Activated CD4-positive, alpha-beta T cell treated with anti-CD3 and anti-CD28 coated beads, Interleukin-2, amount 50 U/mL, for 24 hours (primary cell): ENCODE measurements at regions not wholly inside any gene's neighbourhood (a gene's known extent, or its start where the extent isn't known, plus 50 kb on each side); places are given as distances from the start of the nearest gene placed in this dataset.

ENCODE experiments used
- DNase-seq, 2 donors: peaks; one replicate each; pipeline ENCODE4 v3.0.0-alpha.2; 2020; ENCODE audit warnings: low read depth in 1 of 2, low spot score in 1 of 2

DNA sequence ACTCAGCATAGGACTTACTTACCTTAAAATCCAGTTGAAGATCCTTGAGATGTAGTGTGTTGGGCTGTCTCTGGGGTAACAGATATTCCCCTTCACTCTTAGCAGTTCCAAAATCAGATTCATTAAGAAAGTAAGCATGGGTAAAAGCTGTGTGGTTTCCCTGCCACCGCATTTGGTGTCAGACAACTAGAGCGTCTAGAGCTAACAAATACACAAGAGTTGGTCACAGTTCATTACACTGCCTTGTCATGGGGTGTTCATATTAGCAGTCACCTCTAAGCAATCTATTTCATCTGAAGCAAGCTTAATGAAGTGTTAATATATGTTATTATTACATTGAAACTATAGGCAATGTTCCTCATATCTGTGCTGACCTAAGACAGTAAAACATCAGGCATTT is 342.8 kb downstream of the PPARGC1A start:
- DNase-seq, result no peak

- DNase-seq, result no peak
These were observed 349.8 kb downstream of the PPARGC1A start for GRCh38 chr4:23539969-23540569.

DNA sequence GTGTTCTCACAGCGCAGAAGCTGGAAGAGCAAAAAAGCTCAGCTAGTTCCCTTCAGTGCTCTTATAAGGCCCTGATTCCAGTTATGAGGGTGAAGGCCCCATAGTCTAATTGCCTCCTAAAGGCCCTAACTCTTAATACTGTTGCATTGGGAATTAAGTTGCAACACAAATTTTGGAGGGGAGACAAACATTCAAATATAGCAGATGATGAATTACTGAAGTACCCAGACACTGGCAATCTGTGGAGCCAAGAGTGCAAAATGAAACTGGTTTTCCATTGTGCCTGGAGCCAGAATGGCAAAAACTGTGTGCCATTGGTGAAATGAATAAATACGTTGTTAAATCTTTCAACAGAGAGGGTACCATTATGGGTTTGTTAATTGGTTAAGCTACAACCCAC is 356.0 kb downstream of the PPARGC1A start:
- no peak for DNase-seq

- no peak for DNase-seq
These were observed 373.1 kb downstream of the PPARGC1A start for GRCh38 chr4:23516716-23517115.

DNA sequence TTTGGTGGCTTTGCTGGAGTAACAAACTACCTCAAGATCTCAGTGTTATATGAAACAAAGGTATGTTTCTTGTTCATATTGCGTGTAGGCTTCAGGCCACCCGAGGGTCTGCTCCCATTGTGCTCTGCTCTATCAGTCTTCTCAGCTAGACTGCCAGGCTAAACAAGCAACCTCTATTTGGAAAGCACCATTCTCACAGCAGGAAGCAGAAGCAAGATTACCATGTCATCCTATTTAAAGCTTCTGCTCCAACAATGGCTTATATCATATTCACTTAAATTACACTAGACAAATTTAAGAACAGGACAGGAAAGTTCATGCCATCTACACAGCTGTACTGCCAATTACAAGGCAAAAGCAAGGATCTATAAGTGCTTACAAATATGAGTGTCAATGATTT is 385.8 kb downstream of the PPARGC1A start:
- DNase-seq, result no peak

DNA sequence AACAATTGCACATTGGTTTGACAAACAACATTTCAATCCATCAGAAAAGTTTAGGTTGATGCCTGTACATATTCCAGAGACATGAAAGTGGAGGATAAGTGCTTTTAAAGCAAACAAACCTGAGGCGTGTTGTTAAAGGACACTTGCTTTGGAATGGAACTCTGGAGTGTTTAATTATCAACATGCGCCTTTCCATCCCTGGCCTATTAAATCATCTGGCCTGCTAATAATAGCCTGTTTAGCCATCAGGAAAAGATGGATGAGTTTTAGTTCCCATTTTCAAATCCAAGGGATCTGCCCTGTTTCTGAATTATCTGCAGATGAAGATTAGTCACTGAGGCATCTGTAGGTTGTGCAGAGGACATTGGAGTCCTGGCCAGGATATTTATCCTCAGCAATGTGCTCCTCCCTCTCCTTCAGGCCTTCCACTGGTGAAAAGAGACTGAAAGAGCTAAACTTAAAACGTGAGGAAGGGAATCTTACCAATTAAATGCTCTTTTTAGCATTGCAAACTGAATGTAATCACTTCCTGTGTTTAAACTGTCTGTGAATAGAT is 388.9 kb downstream of the PPARGC1A start:
- no peak for DNase-seq

- no peak for DNase-seq
These were observed 404.0 kb downstream of the PPARGC1A start for GRCh38 chr4:23485801-23486200.

- no peak for DNase-seq
These were observed 405.2 kb downstream of the PPARGC1A start for GRCh38 chr4:23484689-23485088.

GRCh38 chr4:23483320-23483960 is 406.4 kb downstream of the PPARGC1A start:
- DNase-seq, result no peak

DNA sequence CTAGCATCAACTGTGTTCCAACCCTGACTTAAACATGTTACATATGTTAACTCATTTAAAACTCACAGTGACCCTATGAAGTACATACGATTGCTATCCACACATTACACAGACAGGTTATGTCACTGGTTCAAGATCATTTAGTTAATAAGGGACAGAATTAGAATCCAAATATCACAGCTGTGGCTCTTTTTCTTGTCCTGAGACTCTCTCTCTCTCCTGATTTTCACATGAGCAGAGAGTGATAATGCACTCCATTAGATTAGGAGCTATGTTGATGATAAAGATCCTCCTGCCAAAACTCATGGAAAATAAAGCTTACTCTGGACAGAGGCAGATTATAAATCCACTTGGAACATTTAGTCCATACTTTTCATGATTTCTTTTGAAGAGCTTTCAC is 408.3 kb downstream of the PPARGC1A start:
- no peak for DNase-seq

DNA sequence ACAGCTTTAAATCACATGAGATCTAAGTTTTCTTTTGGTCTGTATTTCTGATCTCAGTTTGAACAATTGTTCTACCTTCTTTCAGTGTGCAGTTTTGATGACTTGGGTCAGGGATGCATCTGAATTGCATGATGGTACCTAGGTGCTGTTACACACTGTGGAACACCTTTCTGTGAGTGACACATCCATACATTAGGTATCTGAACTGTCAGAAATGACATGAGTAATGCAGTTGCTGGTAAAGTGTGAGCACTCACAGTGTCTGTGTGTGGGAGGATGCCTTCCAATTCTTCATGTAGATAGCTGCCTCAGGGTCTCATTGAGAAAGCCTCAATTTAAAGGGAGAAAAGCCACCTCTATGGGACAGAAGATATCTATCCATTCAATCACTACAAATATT is 411.9 kb downstream of the PPARGC1A start:
- DNase-seq, result no peak

- no peak for DNase-seq
These were observed 413.2 kb downstream of the PPARGC1A start for GRCh38 chr4:23476515-23477090.

GRCh38 chr4:23463071-23463470 is 426.8 kb downstream of the PPARGC1A start:
- DNase-seq, result no peak

DNA sequence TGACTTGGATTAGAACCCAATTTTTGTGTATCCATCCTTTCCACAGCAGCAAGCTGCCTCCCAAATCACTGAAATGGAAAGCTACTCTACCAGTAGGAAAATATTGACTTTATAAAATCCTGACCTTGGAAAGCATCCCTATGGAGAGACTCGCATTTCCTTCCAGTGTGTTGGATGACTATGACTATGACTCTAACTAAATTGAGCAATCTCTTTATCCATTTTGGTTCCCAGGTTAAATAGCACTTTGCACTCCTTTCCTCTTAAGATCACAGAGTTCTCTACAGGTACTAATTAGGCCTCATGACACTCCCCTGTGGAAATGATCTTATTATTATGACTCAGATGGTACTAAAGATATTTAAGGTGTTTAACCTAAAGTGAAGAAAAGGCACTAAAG is 431.8 kb downstream of the PPARGC1A start:
- no peak for DNase-seq

DNA sequence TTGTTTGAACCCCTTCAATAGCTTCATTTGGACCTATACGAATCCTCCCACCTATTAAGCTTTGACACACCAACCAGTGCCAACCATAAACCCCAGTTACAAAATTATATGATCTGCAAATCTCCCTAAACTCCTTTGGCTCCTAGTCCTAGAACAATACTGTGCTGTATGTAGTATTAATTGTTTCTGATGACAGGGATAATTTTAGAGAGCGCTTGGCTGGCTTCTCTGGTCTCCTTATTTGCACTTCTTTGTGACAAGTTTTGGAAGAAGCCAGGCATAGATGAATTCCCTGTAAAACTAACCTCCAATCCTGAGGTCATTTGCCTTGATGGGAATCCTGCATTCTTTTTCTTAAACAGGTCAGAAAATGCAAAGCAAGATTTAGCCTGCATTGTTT is 433.0 kb downstream of the PPARGC1A start:
- no peak for DNase-seq

DNA sequence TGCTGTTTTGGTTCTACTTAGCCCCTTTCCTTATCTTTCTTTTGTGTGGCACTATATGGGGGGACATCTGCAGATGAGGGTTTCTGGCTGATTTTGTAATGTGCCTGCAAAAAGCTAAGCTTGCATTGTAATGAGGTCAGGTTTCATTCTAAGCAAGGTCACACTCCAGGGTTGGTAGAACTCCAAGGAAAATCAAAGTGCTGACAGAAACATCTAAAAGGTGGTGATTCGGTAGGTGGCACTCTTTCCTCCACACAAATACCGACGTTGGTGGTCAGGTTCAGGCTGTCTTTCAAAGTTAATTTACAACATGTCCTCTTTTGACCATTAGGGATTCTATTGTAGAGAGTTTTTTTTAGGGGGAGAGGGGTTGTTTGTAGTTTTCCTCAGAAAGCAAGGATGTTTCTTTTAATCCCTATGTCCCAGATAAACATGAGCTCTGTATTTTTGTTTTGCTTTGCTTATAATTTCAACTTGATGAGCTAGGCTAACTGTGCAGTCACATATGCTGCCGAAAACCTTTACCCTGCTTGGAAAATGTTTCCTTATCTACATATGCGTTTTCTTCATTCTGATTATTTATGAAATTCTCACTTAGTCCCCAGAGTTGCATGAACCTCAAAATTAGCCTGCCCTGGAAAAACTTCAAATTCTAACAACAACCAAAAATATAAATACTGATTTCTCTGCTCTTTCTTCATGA is 434.2 kb downstream of the PPARGC1A start:
- DNase-seq, result no peak

DNA sequence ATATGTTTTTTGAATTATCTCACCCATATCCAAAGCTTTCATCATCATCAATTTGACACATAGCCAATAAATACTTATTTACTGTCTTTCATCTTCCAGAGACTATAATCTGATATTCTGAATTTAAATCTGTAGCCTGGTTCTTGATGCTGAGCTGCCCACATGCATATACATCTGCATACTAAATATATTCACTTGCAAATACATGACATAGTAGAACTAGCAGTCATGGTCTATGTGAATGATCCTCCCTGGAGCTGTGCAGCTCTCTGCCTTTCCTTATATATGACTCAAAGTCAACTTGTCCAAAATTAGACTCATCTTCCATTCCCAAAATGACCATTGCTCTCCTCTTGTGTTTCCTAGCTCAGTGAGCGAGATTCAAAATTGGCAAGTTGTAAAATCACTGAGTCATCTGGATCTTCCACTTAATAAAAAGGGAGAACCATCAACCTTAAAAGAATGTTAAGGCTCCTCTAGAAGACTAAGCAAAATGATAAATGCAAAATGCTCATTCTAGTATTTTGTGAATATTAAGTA is 448.2 kb downstream of the PPARGC1A start:
- no peak for DNase-seq

DNA sequence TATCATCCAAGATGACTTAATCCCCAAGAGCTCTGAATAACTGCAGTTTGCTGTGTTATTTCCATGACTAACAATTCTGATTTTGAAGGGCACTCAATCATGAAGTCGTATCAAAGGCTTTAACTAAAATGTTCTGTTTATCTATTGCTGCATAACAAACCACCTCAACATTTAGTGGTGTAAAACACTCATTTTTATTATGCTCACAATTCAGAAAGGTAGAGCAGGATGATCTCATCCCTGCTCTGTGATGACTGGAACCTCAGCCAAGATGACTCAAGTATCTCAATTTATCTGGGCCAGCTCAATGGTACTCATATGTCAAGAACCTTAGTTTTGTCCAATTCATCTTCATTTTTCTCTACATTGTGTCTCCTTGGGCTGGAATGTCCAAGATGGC is 451.1 kb downstream of the PPARGC1A start:
- DNase-seq, result no peak

DNA sequence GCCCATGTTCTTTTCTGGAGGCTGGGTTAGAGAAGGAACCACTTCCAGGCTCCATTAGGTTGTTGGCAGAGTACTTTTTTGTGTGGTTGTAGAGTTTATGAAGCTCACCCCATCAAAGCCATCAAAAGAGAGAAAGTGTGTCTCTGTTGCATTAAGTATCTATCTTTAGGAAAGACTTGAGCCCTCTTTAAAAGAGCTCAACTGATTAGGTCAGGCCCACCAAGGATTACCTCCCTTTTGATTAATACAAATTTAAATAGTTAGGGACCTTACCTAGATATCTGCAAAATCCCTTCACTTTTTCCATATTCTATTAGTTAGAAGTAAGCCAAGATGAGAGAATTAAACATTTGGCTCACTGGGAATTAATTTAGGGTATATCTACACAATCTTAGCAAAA is 460.4 kb downstream of the PPARGC1A start:
- DNase-seq, result no peak

DNA sequence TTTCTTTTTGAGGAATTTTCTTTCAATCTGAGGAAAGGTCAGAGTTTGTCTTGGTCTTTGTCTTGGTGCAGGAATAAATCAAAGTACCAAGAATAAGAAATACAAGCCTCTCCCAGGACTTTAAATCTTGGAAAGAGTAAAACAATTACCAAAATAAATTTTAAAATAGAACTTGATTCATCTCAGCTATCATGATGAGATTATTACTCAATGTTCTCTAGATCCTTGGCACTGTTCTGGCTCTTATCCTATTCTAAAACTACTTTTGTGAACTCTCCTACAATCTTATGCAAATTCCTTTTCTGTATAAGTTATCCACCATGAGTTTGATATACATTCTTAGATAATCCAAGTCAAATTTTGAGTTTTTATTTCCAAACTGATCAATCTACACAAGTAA is 464.3 kb downstream of the PPARGC1A start:
- DNase-seq, result no peak

- DNase-seq, result no peak
These were observed 466.3 kb downstream of the PPARGC1A start for GRCh38 chr4:23423540-23423939.

DNA sequence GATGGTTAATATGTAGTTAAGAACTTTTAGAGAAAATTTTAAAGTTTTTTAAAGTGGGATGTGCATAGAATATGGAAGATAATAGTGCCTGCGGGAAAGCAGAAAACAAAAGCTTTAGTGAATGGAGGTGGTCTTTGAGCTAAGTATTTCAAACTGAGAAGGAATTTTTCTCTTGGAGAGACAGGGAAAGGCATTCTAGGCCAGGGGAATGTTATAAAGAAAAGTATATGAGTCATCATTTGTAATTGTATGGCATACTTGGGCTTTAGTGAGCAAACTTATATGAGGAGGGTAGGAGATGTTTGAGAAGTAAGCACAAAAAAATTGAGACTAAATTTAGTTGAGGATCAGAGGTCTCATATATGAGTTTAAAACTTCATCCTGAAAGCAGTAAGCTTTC is 467.0 kb downstream of the PPARGC1A start:
- DNase-seq, result no peak
